ENCODE measurements at regions not wholly inside any gene's neighbourhood (a gene's known extent, or its start where the extent isn't known, plus 50 kb on each side); places are given as distances from the start of the nearest gene placed in this dataset.

DNA sequence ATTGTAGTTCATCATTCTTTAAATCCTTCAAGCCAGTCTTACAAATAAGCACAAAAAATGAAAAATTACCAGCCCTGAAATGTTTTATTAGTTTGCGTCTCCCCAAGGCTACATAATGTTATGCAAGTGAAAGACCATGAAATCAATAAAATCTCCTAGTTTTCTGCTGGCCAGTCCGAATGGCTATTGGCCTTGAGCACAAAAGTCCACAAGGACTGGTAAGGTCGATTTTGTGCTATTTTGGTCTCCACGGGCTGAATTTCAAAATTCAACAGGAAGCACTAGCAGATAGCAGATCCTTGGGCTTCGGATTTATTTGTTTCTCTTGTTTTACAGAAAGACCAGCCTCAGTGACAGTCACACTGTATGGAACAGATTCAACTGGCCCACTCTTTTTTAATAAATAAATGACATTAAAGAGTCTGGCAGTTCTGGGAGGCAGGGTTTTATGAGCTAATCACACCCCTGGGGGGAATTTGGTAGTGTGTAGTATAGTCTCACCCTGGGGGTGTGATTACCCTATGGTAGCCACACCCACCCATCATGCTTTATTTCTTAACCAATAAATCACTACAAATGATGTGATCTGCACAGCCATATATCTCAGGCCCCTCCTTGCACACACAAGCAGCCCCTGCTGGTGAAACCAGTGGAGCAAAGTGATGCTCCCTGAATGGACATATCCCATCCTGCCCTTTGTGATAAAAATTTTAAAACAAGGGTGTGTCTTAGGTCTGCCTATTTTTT lies 51.1 kb upstream of the TMEM33 start:
- Histone ChIP-seq H3K4me1 (replicated peaks) (0 out of 2 replicates have a peak, but pooled peaks cover 7% of the 10 kb centered on the region), H3K27me3 (replicated peaks) (peaks cover 23% of the 10 kb centered on the region), H3K4me3 (no peak overlapping the region), H3K27ac (no peak overlapping the region), H3K9me3 (replicated peaks) (no peaks in the 10 kb centered on the region), H3K36me3 (no peaks in the 10 kb centered on the region)
- no peak for DNase-seq (ENCODE audit: low read depth in 1 of 2, low spot score in 2 of 2)

DNA sequence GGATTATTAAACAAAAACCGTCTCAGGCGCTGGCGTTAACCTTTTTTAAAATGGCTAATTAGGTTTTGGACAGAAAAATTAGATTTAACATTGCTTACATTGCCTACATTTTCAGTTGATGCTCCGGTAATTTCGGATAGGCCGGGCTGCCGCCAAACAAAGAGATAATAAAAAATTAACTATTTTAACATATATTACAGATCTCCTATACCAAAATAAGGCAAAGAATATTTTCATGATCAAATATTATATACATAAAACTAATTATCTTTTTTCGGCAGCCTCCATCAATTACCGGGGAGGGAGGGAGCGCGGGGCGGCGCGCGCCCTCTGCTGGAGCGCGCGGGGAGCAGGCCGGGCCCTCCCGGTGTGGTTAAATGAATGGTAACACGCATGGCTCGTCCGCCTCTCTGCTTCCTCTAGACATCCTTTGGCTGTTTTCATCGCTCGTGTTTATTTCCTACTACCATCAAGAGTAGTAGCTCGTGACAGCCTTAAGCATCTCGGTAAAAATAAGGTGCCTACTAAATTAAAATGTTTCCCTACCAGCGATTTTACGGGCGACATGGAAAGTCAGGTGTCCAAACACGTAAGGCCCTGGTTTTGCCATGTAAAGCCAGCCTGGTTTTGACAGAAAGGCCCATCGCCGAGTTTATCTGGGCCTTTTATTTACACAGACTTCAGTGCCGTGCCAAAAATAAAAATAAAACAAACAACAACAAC lies 52.4 kb upstream of the TMEM33 start:
- peaks cover 23% of the 10 kb centered on the region for H3K27me3 ChIP-seq (replicated peaks)
- DNase-seq (ENCODE audit: low read depth in 1 of 2, low spot score in 2 of 2), result no peak
- H3K4me3 ChIP-seq, result no peak overlapping the region

DNA sequence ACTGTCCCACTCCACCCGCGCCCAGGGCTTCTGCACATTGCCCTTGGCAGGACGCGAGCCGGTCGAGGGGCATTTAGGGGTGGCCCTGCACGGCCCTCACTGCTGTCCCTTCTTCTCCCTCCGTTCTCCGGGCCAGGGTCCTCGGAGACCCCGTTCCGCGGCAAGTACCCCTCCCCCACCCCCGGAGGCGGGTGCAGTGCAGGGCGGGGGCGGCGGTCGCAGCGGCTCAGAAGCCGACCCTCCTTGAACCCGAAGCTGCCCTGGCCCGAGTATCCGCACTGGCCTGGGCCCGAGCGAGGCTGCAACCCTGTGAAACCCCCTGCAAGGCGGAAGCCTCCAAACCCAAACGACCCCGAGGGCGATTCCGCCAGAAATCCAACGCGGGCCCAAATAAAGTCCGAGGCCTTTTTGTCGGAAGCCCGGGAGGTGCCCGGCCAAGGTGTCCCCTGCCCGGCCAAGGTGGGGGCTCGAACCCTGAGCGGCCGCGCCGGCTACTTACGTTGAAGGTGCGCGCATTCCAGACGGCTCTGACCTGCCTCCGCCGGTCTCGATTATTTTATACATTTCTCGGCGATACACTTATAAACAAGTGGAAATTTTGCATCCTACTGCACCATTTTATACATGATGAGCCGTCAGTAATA lies 53.1 kb upstream of the TMEM33 start:
- no peak overlapping the region for H3K4me3 ChIP-seq
- no peak for DNase-seq (ENCODE audit: low read depth in 1 of 2, low spot score in 2 of 2)
- H3K27me3 ChIP-seq (replicated peaks), result peaks cover 23% of the 10 kb centered on the region
- H3K4me1 ChIP-seq (replicated peaks), result 0 out of 2 replicates have a peak, but pooled peaks cover 7% of the 10 kb centered on the region
- H3K36me3 ChIP-seq, result no peaks in the 10 kb centered on the region
- H3K9me3 ChIP-seq (replicated peaks), result no peaks in the 10 kb centered on the region
- no peak overlapping the region for H3K27ac ChIP-seq

More for the DNA sequence above, 52.4 kb upstream of the TMEM33 start:
- H3K9me3 ChIP-seq (replicated peaks), result no peaks in the 10 kb centered on the region
- H3K27ac ChIP-seq, result no peak overlapping the region
- H3K4me1 ChIP-seq (replicated peaks), result 0 out of 2 replicates have a peak, but pooled peaks cover 7% of the 10 kb centered on the region
- H3K36me3 ChIP-seq, result no peaks in the 10 kb centered on the region

DNA sequence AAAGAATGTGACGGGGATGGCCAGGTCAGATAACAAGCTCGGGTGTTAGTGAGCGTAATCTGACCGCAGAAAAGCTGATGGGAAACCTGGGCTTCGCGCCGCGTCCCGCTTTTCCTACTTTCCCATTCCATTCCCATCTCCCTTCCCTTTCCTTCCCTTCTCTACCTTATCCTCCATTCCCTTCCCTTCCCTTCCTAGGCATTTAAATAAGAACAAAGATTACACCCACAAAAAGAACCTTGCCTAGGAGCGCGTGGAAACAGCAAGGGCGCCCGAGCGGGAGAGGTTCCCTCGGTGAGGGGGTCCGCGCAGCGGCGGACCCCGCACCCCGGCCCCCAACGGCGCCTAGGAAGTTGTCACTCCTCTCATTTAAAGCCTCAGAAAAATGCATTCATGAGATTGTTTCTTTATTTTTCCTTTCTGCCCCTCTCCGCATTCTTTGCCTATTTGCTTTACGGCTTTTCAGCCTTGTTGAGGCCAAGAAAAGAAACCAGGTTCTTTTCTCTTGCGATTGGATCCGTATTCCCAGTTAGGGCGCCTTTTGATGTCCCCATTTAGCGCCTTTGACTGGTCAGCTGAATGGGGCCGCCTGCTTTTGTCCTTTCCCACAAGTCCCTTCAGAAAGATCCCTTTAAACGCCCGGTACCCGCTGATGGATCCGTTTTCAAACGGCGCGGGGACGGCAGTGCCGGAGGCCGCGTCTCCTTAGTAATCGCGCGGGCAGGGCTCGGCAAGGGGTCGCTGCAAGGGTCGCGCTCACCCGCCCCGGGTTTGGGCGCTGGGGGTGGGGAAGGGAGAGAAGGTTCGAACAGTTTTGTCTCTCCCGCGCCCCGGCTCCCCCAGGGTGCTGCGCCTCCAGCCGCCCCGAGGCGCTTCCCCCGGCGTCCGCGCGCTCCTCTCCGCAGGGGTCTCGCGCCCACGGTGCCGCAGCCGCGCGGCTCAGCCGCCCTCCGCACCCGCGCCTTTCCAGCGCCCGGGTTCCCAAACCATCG lies 54.1 kb upstream of the TMEM33 start:
- no peak for DNase-seq (ENCODE audit: low read depth in 1 of 2, low spot score in 2 of 2)
- Histone ChIP-seq H3K27ac (no peak overlapping the region), H3K9me3 (replicated peaks) (no peaks in the 10 kb centered on the region), H3K4me1 (replicated peaks) (0 out of 2 replicates have a peak, but pooled peaks cover 7% of the 10 kb centered on the region), H3K36me3 (no peaks in the 10 kb centered on the region), H3K27me3 (replicated peaks) (peaks cover 23% of the 10 kb centered on the region), H3K4me3 (no peak overlapping the region)

DNA sequence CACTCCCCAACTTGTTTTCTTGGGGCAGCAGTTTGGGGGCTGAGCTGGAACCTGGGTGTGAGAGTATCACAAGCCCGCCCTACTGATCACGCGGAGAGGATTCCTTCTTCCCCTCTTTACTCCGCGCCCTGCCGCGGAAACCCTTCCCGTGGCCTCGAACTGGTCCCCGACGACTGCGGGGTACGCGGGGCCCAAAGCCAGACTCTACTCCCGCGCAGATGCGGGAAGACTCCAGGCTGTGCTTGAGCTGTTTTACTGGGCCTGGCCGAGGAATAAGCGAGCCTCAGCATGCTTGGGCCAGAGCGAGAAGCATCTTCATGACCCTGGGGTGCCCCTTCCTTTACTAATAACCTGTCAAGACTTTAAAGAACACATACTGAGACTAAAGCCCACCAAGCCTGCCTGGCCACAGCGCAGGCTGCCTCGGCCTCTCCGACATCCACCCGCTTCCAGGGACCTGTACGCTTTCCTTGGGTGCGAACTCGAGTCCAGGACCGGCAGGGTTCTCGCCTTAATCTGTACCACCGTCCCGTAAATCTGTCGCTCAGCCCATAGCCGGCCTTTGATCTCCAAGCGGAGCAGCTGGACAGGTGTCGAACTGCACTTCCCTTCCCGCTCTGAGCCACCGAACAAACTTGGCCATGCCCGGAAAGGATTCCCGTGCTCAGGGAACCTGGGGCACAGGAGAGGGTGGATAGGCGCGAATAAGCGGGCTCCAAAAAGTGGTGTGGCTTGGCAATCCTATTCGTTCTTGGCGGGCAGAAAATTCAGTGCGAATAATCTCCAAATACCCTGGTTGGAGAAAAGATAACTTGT lies 55.0 kb upstream of the TMEM33 start:
- Histone ChIP-seq H3K9me3 (replicated peaks) (no peaks in the 10 kb centered on the region), H3K4me3 (no peak overlapping the region), H3K27ac (no peak overlapping the region), H3K36me3 (no peaks in the 10 kb centered on the region), H3K4me1 (replicated peaks) (0 out of 2 replicates have a peak, but pooled peaks cover 7% of the 10 kb centered on the region), H3K27me3 (replicated peaks) (peaks cover 23% of the 10 kb centered on the region)
- no peak for DNase-seq (ENCODE audit: low read depth in 1 of 2, low spot score in 2 of 2)

DNA sequence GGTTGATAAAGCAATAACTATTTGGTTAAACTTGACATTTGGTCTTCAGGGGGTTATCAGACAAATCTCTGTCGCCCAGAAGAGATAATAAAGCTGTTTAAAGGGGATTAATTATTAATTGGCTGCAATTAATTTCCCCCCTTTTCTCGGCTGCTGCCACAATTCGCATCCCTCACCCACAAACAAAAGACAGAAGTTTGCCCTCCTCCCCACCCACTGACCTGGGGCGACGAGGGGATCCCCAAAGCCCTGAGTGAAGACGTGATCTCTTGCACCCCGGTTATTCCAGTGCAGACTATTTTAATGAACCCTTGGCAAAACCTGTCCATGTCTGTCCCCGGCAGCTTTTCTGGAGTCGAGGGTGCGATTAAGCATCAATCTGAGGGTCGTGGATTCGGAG lies 55.7 kb upstream of the TMEM33 start:
- DNase-seq (ENCODE audit: low read depth in 1 of 2, low spot score in 2 of 2), result no peak
- H3K27ac ChIP-seq, result no peak overlapping the region
- H3K4me1 ChIP-seq (replicated peaks), result 0 out of 2 replicates have a peak, but pooled peaks cover 7% of the 10 kb centered on the region
- no peaks in the 10 kb centered on the region for H3K9me3 ChIP-seq (replicated peaks)
- H3K27me3 ChIP-seq (replicated peaks), result peaks cover 23% of the 10 kb centered on the region
- no peak overlapping the region for H3K4me3 ChIP-seq
- no peaks in the 10 kb centered on the region for H3K36me3 ChIP-seq

DNA sequence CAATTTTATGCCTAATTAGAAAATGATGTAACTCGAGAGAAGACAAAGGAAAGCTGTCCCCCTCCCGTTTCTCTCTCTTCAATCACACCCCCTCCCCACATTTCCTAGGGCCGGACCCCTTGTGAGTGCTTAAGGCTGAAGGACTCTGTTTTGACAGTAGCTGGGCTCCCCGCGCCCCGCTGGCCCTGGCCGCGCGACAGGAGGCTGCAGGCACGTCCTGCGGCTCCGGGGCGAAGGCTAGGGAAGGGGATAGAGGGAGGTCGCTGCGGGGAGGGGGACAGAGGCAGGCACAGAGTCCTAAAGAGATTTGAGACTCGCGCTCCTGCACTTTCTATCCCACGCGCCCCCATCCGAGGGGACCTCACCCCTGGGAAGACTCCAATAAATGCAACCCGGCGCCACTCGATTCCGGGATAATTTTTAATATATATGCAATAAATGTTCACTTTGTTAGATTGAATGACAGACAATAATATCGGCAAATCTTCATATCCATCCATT lies 56.2 kb upstream of the TMEM33 start:
- Histone ChIP-seq H3K4me3 (no peak overlapping the region), H3K27ac (no peak overlapping the region), H3K9me3 (replicated peaks) (no peaks in the 10 kb centered on the region), H3K27me3 (replicated peaks) (peaks cover 23% of the 10 kb centered on the region), H3K36me3 (no peaks in the 10 kb centered on the region), H3K4me1 (replicated peaks) (0 out of 2 replicates have a peak, but pooled peaks cover 7% of the 10 kb centered on the region)
- no peak for DNase-seq (ENCODE audit: low read depth in 1 of 2, low spot score in 2 of 2)

DNA sequence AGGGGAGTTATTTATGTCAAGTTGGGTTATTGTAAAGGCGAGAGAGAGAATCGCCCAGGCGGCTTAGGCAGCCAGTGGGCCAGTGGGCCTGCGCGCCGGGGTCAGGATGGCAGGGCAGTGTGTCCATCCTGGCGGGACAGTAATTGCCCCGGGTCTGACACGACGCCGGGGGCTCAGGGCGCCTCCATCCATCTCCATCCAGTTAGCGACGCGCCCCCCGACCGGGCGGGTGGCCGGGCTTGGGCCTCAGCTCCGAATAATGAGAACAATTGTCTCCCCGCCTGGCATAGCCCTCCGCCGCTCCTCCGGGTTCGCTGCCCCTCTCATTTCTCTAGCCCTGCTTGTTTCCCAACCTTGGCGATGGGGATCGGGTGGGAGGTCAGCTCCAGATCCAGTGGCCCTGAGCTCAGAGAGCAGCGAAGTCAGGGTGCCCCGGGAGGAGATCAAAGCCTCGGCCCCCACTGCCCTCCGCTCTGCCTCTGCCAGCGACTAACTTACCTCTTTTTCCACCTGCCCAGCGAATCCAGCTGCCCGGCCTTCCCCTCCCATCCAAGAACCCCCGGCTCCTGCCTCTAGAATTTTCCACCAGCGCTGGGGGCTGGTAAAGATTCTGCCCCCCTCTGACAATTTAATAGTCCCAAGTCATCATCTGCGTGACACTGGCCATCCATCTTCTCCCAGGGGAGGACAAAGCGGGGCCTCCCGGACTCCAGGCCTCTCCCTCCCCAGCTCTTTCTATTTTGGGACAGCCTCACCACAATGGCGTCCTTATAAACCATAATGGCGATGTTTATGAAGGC lies 56.9 kb upstream of the TMEM33 start:
- Histone ChIP-seq H3K4me3 (no peak overlapping the region), H3K36me3 (no peaks in the 10 kb centered on the region), H3K27me3 (replicated peaks) (peaks cover 23% of the 10 kb centered on the region), H3K9me3 (replicated peaks) (no peaks in the 10 kb centered on the region), H3K4me1 (replicated peaks) (0 out of 2 replicates have a peak, but pooled peaks cover 7% of the 10 kb centered on the region), H3K27ac (no peak overlapping the region)
- no peak for DNase-seq (ENCODE audit: low read depth in 1 of 2, low spot score in 2 of 2)

DNA sequence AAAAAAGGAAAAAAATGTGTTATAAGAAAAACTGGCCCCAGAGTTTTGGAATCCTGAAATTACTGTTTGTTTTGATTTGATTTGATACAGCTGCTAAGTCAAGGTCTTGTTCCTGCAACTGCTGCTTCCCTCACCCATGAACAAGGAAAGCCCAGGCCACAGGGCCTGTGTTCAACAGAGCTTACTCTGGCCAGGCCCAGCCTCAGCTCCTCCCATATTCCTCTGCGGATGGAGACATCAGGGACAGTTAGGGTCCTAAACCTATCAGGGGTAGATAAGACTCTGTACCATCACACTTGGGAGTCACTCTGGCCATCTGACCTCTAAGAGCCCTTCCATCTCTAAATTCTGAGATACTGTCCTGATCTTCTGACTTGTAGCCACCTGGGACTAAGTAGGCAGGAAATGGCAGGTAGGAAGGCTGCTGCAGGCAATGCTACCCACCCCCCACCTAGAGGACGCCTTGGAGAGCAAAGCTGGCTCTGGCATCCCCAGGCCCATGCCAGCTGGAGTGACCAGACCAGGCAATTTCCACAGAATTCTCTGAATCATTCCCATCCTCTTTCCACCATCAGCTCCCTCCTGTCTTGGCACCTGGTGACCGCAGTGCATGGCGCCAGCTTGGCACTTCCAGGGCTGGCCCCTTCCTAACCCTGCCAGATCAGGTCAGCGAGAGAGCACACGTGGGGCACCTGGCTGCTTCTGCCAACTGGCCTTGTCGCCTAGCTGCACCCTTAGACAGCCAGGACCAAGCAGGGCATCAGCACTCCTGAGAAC lies 58.0 kb upstream of the TMEM33 start:
- peaks cover 18% of the 10 kb centered on the region for H3K27me3 ChIP-seq (replicated peaks)
- H3K36me3 ChIP-seq, result no peaks in the 10 kb centered on the region
- 0 out of 2 replicates have a peak, but pooled peaks cover 4% of the 10 kb centered on the region for H3K4me1 ChIP-seq (replicated peaks)
- no peak overlapping the region for H3K4me3 ChIP-seq
- H3K9me3 ChIP-seq (replicated peaks), result no peaks in the 10 kb centered on the region
- no peak overlapping the region for H3K27ac ChIP-seq
- DNase-seq (ENCODE audit: low read depth in 1 of 2, low spot score in 2 of 2), result no peak

DNA sequence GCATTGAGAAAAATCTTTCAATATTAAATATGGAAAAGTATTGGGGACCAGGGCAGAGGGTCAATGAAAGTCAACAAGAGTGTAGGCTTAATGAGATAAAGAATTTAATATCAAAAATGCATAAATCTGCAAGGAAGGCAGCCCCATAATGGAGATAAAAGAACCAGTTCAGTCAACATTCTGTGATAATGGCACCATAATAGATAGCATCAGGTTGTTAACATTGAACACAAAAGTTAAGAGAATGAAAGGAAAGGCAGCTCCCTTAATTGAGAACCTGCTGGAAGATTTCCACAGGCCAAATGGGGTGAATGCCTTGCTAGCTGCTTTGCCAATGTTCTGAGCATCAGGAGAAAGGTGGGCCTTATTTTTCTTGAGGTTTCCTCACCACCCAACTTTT lies 60.4 kb upstream of the TMEM33 start:
- no peaks in the 10 kb centered on the region for H3K9me3 ChIP-seq (replicated peaks)
- no peak for DNase-seq (ENCODE audit: low read depth in 1 of 2, low spot score in 2 of 2)
- 0 out of 2 replicates have a peak, but pooled peaks cover 2% of the 10 kb centered on the region for H3K27me3 ChIP-seq (replicated peaks)
- no peak overlapping the region for H3K27ac ChIP-seq
- no peaks in the 10 kb centered on the region for H3K4me1 ChIP-seq (replicated peaks)
- no peak overlapping the region for H3K4me3 ChIP-seq
- H3K36me3 ChIP-seq, result no peaks in the 10 kb centered on the region

DNA sequence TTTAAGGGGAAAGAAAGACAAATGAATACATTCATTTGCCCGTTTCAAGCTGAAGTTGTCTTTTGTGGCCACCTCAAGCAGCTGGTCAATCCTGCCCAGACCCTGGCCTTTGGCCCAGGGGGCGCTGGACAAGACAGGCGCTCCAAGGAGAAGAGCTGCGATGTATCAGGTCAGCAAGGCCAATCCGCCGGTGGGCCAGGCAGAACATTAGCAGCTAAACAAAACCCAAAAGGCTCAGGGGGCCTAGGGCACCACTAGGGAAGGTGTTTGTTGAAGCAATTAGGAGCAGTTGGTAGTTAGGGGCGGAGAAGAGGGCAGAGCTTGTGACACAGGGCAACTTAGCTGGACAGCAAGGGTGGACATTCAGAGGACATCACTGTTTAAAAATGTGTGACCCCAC lies 60.8 kb upstream of the TMEM33 start:
- Histone ChIP-seq H3K4me3 (no peak overlapping the region), H3K27ac (no peak overlapping the region), H3K9me3 (replicated peaks) (no peaks in the 10 kb centered on the region), H3K36me3 (no peaks in the 10 kb centered on the region), H3K27me3 (replicated peaks) (0 out of 2 replicates have a peak, but pooled peaks cover 1% of the 10 kb centered on the region), H3K4me1 (replicated peaks) (no peaks in the 10 kb centered on the region)
- DNase-seq (ENCODE audit: low read depth in 1 of 2, low spot score in 2 of 2), result no peak

Measured in SJSA1 (cell line).